GM18511 (cell line): ENCODE measurements at regions not wholly inside any gene's neighbourhood (a gene's known extent, or its start where the extent isn't known, plus 50 kb on each side); places are given as distances from the start of the nearest gene placed in this dataset.
"Not testable (repeated sequence)": the region's sequence is repeated elsewhere in the genome, so short reads cannot be mapped to it uniquely, and the experiment has no call there.

Source experiments
- ATAC-seq: cut with Tn5 transposase; IDR thresholded peaks from one replicate; pipeline ENCODE4 v1.9.1; 2021; ENCODE audit warnings: mild to moderate bottlenecking, moderate library complexity; ENCODE audit not compliant: unreplicated experiment

GRCh38 chr6:8820313-8820712 is 385.0 kb upstream of the SLC35B3 start:
- no peak for ATAC-seq

GRCh38 chr6:8819446-8819845 is 384.1 kb upstream of the SLC35B3 start:
- no peak for ATAC-seq

DNA sequence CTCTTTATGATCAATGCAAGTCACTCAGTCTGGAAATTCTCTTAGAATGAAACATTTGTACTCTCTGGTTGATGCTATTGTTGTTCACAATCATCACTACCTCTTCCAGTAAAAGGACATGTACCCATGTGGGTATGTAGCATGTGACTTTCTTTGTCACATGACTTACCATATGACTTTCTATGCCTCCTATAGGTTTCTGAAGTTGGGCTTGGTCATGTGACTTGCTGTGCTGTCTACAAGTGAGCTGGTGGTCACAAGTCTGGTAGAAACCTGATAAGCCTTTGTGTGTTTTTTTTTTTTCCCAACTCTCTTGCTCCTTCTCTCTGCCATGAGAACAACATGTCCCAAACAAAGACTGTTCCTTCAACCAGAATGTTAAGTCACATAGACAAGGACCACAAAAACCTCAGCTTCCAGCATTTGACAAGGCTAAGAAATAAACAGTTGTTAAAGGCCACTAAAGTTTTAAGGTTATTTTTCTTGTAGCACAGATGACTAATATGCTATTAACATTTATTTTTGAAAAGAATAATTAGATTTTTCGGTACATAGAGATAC is 379.2 kb upstream of the SLC35B3 start:
- no peak for ATAC-seq

GRCh38 chr6:8810325-8810724 is 375.0 kb upstream of the SLC35B3 start:
- no peak for ATAC-seq

DNA sequence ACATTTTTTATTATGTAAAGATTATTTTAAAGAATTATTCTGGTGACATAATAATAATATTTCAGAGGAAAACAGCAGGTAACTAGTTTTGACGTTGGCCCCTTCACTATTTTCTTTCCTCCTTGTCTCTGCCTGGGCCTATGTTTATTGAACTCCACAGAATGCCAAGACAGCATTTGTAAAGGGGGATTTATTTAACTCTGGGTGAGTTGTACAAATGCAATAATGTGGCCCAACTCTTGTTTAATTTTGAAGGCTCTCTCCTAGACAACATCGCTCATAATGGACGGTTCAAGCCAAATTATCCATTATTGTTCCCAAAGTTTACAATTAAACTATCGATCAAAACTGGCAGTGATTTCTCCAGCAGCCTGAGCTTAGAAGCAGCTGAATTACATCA is 374.3 kb upstream of the SLC35B3 start:
- no peak for ATAC-seq

GRCh38 chr6:8803181-8803760 is 367.9 kb upstream of the SLC35B3 start:
- ATAC-seq = no peak

DNA sequence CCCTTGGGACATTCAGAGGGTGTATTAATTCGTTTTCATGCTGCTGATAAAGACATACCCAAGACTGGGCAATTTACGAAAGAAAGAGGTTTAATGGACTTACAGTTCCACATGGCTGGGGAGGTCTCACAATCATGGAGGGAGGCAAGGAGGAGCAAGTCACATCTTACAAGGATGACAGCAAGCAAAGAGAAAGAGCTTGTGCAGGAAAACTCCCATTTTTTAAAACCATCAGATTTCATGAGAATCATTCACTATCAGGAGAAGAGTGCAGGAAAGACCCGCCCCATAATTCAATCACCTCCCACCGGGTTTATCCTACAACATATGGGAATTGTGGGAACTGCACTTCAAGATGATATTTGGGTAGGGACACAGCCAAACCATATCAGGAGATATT is 367.1 kb upstream of the SLC35B3 start:
- ATAC-seq = not testable (repeated sequence)

- ATAC-seq = no peak
Measured at GRCh38 chr6:8794420-8794819, 359.1 kb upstream of the SLC35B3 start.

DNA sequence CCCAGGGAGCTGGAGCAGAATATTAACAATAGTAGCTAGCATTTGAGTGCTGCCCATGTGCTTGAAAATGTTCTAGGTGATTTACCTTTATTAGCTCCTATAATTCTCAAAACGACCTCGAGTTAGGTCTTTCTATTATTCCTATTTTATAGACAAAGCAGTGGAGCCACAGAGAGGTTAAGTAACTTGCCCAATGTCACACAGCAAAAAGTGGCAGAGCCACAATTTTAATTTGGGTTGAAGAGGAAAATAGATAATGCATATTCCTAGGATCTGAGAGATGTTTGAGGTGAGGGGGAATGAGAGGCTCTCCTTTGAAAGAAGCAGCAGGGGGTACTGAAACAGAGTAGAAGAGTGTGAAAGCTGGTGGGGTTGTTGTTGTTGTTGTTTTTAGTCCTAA is 354.5 kb upstream of the SLC35B3 start:
- ATAC-seq = no peak

GRCh38 chr6:8785223-8785622 is 349.9 kb upstream of the SLC35B3 start:
- no peak for ATAC-seq

- ATAC-seq = no peak
Measured at GRCh38 chr6:8783191-8783590, 347.8 kb upstream of the SLC35B3 start.

DNA sequence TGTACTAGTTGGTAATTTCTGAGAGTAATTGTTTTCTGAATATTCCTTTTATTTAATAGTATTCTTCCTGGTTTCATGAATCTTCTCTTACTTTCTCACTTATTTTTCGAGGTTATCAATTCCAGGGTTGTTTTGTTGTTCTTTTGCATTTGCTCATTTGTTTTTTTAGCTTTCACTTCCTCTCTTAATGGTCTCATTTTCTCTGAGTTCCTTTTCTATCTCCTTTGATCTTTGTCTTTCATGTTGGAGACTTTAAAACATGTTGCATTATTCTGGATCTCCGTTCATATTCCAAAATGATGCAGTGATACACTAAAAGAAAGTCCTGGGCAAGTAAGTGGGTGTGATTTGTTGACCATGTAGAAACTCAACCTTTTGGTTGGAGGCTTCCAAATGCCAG is 345.3 kb upstream of the SLC35B3 start:
- no peak for ATAC-seq

DNA sequence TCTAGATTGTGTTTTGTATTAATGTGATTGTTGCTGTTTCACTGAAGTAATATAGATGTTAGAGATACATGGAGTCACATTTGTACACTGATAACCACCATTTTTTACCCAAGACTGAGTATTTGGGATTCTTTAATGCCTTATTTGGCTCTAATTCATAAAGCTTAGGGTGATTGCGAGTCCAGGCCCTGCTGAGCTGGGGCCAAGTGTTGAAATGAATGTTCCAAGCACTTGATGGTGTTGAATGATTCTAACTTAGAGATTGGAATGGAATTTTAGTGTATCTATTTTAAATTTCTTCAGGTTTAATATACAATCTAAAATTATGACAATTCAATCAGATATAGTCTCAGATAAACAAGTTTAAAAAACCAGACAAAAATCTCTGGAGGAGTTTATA is 329.4 kb upstream of the SLC35B3 start:
- ATAC-seq = no peak

DNA sequence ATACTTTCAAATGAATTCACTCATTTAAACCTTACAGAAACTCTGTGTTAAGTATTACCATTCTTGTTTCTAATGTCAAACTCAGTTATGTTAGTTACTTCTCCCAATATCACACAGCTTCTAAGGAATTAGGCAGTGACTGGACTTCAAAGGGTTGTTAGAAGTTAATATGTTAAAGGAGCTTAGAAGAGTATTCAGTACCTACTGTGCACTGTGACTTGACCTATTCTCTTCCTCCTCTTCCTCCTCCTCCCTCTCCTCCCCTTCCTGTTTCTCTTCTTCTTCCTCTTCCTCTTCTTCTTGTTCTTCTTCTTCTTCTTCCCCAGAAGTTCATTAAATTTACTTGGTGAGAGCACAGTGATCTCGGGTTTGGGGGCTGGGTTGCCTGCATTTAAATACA is 325.6 kb upstream of the SLC35B3 start:
- no peak for ATAC-seq

DNA sequence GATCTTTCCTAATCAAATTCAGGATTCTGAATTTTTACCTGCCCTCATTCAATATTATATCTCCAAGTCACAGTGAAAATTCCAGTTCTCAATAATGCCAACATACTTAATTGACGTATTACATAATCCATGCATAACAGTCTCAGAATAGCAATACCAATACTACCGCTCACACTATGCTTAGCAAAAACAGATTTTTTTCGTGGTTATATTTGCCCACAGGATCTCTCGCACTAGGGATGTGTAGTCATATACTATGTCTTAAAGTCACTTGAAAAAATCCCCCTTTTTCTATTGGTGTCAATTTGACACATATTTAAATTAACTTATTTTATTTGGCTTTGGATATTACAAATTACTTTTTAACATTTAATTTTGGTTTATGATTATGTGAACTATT is 323.1 kb upstream of the SLC35B3 start:
- ATAC-seq = no peak

- ATAC-seq = no peak
Measured at GRCh38 chr6:8750627-8751026, 315.3 kb upstream of the SLC35B3 start.

- ATAC-seq = no peak
Measured at GRCh38 chr6:8749465-8749864, 314.1 kb upstream of the SLC35B3 start.

DNA sequence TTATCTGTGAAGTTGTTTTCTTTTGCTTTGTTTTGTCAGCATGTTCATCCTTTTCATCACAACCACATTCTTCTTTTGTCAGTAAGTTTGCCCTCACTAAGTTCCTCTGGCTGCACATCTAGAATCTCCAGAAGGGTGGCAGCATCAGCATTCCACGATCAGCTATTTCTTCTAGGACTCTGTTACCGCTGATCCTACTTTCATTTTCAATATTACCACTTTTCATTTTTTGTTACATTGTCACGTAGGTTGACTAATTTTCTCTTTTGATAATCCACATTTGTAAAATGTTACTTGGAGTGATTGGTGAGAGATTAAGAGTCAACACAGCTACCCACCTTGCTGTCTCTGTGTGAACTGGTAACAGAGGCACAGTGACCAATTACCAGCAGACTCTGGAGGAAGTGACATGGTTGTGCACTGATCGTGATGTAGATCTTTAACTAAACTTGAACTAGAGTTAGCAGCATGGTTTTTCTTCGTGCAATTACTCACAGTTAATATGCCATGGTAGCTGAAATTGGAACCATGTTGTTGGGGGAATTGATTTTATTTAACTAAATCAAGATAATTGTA is 307.9 kb upstream of the SLC35B3 start:
- peak; percentile 76 for ATAC-seq

DNA sequence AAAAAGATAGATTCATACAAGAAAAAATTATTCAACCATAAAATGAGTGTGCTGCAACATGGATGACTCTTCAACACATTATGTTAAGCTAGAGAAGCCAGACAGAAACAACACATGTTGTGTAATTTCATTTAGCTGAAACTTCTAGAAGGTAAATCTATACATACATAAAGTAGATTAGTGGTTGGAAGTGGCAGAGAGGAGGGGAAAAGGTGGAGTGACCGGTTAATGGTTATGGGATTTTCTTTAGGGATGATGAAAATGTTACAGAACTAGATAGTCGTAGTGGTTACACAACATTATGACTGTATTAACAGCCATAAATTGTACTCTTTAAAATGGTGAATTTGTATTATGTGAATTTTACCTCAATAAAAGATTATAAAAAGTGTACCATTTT is 304.1 kb upstream of the SLC35B3 start:
- ATAC-seq = no peak

DNA sequence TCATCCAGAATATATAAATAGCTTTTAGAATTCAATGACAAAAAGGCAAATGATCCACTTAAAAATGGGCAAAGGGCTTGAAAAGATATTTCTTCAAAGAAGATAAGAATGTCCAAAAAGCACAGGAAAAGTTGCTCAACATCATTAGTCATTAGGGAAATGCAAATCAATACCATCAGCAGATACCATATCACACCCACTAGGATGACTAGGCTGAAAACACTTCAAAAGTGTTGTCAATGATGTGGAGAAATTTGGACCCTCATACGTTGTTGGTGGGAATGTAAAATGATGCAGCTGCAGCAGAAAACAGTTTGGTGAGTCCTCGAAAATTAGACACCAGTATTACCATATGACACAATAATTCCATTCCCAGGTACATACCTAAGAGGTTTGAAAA is 303.6 kb upstream of the SLC35B3 start:
- ATAC-seq = no peak

DNA sequence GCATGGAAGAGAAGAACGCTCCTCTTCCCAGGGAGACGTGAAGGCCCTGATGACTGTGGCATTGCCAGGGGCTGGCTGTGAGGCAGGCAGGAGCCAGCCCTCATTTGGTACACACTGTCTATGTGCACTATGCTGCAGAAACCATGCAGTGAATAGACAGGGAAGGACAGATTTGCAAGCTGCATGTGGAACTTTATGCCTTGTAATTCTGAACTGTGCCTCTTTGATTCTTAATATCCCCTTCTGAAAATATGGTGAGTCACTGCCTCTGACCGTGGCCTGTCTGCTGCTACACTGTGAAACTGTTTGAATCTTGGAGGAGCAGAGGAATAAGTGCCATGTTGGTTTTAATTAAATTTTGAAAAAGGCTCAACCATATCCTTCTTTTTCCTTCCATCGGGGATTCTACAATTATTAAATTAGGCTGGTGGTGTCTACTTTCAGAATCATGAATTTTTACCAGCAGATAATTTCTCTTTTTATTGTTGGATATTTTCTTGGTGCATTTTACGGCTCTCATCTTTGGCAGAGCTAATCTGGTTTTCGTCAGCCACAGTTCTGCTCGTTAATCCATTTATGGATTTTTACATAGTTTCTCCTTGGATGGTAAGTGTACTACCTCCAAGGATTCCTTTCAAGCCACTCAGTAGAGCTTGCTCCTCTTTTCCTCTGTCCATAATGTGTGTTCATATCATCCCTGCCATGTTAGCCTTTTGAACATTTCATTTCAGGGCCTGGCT is 301.0 kb upstream of the SLC35B3 start:
- no peak for ATAC-seq

GRCh38 chr6:8733879-8734278 is 298.5 kb upstream of the SLC35B3 start:
- no peak for ATAC-seq
